Duodenal mucosa (tissue), 2 donors: ENCODE measurements at regions not wholly inside any gene's neighbourhood (a gene's known extent, or its start where the extent isn't known, plus 50 kb on each side); places are given as distances from the start of the nearest gene placed in this dataset.
"Not testable (repeated sequence)": the region's sequence is repeated elsewhere in the genome, so short reads cannot be mapped to it uniquely, and the experiment has no call there.

Source experiments
- H3K27ac ChIP-seq: one replicate; pipeline ENCODE4 v1.7.0; 2013; ENCODE audit warnings: low read depth, low read length
- H3K27me3 ChIP-seq, 2 donors: one replicate each; pipeline ENCODE4 v1.7.0; 2013; ENCODE audit warnings: low read length in 2 of 2, control low read depth in 1 of 2; ENCODE audit not compliant: insufficient read depth in 2 of 2, control insufficient read depth in 1 of 2
- H3K36me3 ChIP-seq, 2 donors: one replicate each; pipeline ENCODE4 v1.7.0; 2013; ENCODE audit warnings: low read length in 2 of 2, control low read depth in 1 of 2; ENCODE audit not compliant: insufficient read depth in 2 of 2, control insufficient read depth in 1 of 2
- H3K4me1 ChIP-seq, 2 donors: one replicate each; pipeline ENCODE4 v1.7.0; 2013; ENCODE audit warnings: low read length in 2 of 2, control low read depth in 1 of 2; ENCODE audit not compliant: insufficient read depth in 2 of 2, control insufficient read depth in 1 of 2
- H3K4me3 ChIP-seq, 2 donors: one replicate each; pipeline ENCODE4 v1.7.0; 2013; ENCODE audit warnings: low read length in 2 of 2, low read depth in 1 of 2
- H3K9ac ChIP-seq, 2 donors: one replicate each; pipeline ENCODE4 v1.7.0; 2013; ENCODE audit warnings: low read length in 2 of 2, low read depth in 1 of 2
- H3K9me3 ChIP-seq, 2 donors: one replicate each; pipeline ENCODE4 v1.7.0; 2013; ENCODE audit warnings: low read length in 2 of 2, control low read depth in 1 of 2; ENCODE audit not compliant: control insufficient read depth in 1 of 2

DNA sequence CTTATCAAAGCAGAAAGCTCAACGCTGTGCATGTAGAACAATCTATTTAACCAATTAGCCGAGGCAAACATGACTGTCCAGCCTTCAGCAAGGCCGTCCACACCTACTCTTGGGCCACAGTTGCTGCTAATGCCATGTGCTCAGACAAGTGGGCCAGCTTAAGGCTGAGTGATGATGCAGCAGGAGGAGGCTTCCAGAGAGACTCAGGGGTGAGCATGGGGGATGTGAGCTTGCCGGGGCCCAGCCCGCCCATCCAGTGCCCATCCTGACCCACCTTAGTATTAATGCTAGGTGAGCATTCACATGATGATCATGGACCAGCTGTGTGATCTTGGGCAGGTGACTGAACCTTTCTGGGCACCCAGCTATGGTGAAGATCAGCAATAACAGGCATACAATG is 150.1 kb downstream of the TPRA1 start:
- Histone ChIP-seq H3K36me3 (no peaks in the 10 kb centered on the region), H3K27me3 (no peaks in the 10 kb centered on the region), H3K4me1 (no peaks in the 10 kb centered on the region), H3K9ac (no peak overlapping the region), H3K4me3 (no peak overlapping the region), H3K27ac (no peak overlapping the region), H3K9me3 (no peaks in the 10 kb centered on the region)

DNA sequence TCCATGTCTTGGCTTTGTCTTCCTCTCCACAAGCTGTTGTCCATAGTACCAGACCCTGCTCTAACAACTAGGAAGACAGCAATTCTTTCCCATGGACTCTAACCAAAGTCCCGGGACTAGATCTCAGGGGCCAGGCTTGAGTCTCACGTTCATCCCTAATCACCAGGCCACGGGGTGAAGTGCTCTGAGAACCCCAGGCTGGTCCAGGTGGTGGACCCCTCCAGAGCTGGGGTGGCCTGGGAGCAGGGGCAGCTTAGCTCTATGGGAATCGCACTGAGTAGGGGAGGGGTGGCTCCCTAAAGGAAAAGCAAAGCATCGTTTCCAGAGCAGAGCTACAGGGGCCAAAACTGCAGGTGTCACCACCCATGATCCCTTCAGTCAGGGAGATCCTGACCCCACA is 150.9 kb downstream of the TPRA1 start:
- Histone ChIP-seq H3K27me3 (no peaks in the 10 kb centered on the region), H3K4me3 (no peak overlapping the region), H3K27ac (no peak overlapping the region), H3K9ac (no peak overlapping the region), H3K4me1 (no peaks in the 10 kb centered on the region), H3K36me3 (no peaks in the 10 kb centered on the region), H3K9me3 (no peaks in the 10 kb centered on the region)

DNA sequence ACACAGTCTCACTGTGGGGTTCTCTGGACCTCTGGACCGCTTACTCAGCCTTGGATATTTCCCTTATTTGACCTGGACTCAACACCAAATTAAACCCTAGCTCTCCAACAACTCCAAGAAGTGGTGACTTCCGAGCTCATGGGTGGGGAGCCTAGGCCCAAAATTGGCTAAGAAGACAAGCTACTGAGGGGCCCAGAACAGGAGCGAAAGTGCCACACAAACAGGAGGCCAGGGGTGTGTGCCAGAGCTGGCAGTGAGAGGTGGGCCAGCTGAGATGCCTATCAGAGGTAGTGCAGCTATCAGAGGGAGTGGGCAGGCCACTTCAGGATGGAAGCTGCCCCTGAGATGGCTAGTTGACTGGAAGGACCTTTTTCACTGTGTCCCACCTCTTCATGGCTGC is 151.1 kb upstream of the PRR20G start:
- Histone ChIP-seq H3K4me1 (no peaks in the 10 kb centered on the region), H3K9me3 (no peaks in the 10 kb centered on the region), H3K4me3 (no peak overlapping the region), H3K36me3 (no peaks in the 10 kb centered on the region), H3K27ac (no peak overlapping the region), H3K27me3 (no peaks in the 10 kb centered on the region), H3K9ac (no peak overlapping the region)

DNA sequence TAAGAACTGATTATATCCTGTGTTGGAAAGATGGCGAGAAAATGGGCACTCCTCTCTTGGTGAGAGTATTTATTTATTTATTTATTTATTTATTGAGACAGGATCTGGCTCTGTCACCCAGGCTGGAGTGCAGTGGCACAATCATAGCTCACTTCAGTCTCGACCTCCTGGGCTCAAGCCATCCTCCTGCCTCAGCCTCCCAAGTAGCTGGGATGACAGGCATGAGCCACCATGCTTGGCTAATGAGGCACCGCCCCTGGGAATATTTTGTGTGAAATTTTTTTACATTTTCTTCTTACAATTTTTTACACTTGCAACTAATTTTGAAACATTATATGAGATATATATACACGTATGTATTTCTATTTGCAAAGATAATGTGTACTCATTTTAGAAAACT is 150.5 kb upstream of the PRR20G start:
- Histone ChIP-seq H3K36me3 (no peaks in the 10 kb centered on the region), H3K27me3 (no peaks in the 10 kb centered on the region), H3K9ac (no peak overlapping the region), H3K27ac (no peak overlapping the region), H3K4me3 (no peak overlapping the region), H3K4me1 (no peaks in the 10 kb centered on the region), H3K9me3 (no peaks in the 10 kb centered on the region)

DNA sequence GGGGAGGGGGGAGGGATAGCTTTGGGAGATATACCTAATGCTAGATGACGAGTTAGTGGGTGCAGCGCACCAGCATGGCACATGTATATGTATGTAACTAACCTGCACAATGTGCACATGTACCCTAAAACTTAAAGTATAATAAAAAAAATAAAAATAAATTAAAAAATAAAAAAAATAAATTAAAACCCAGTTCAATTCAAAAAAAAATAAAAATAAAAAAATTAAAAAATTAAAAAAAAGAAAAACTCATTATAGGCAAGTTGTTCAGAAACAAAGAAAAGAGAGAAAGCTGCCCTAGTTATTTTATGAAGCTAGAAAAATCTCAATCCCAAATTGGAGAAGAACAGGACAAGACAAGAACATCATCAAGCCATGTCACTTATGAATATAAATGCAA is 147.5 kb upstream of the PRR20G start:
- not testable (repeated sequence) for H3K4me1 ChIP-seq, H3K36me3 ChIP-seq, H3K4me3 ChIP-seq, H3K9ac ChIP-seq, H3K27ac ChIP-seq, H3K9me3 ChIP-seq, H3K27me3 ChIP-seq

DNA sequence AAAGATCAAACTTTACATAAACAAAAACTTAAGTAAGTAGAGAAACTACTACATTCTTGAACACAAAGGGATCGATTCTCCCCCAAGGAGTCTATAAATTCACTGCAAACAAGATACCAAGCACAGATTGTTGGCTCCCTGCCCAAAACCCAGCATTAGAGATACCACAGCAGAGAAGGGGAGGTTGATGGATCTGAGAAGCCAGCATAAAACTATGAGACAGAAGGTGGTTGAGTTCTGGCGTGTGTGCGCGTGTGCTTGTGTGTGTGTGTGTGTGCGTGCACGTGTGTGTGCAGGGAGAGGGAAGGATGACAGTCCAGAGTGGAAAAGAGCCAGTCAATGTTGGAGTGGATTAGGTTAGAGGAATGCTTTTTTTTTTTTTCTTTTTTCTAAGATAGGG is 143.2 kb upstream of the PRR20G start:
- Histone ChIP-seq H3K27ac (no peak overlapping the region), H3K9ac (no peak overlapping the region), H3K4me3 (no peak overlapping the region), H3K36me3 (no peaks in the 10 kb centered on the region), H3K27me3 (peaks cover 9 to 20% of the 10 kb centered on the region in 2 donors), H3K4me1 (peaks cover 0 to 3% of the 10 kb centered on the region in 2 donors), H3K9me3 (no peaks in the 10 kb centered on the region)

DNA sequence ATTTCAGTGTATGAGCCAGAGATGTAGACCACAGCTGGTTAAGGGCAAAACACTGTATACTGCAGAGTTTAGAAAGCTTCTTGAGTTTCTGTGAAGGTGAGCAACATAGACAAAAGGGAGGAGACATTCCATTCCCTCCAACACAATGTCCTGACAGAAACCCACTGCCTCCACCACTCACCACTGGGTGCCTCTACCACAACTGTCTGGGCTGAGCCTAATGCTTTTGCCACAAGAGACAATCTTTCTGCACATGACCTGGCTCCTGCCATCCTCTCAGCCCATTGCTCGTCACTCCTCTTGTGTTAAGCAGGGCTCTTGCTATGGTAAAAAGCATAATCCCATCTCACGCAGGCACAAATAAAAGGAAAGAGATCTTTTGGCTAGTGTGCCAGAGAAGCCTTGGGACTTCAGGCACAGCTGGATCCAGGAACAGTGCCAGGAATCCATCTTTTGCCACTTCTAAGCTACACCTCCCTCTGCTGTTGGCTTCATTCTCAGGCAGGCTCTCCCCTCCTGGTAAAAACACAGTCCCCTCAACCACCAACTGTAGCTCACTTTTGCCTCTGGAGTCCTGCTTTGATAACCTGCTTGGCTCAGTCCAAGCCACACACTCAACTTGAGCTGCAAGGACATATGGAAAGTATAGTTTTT is 140.6 kb upstream of the PRR20G start:
- Histone ChIP-seq H3K36me3 (no peaks in the 10 kb centered on the region), H3K27ac (no peak overlapping the region), H3K9me3 (no peaks in the 10 kb centered on the region), H3K9ac (no peak overlapping the region), H3K4me3 (no peak overlapping the region), H3K27me3 (peaks cover 21 to 31% of the 10 kb centered on the region in 2 donors), H3K4me1 (peaks cover 0 to 3% of the 10 kb centered on the region in 2 donors)

DNA sequence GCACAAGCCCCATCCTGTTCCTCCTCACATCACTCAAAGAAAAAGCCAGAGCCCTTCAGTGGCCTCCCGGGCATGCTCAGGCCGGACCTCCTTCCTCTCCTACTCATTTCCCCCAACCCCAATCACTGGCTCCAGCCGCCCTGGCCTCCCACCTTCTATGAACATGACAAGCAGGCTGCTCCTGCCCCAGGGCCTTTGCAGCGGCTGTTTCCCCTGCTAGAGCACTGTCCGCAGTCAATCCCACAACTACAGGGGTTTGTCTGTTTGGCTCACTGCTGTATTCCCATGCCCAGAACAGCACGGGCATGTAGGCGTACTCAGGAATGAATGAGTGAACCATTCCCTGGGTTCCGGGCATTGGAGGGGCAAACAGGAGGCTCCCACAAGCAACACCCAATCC is 139.8 kb upstream of the PRR20G start:
- Histone ChIP-seq H3K36me3 (no peaks in the 10 kb centered on the region), H3K9ac (no peak overlapping the region), H3K4me1 (peaks cover 0 to 3% of the 10 kb centered on the region in 2 donors), H3K27ac (no peak overlapping the region), H3K9me3 (no peaks in the 10 kb centered on the region), H3K4me3 (no peak overlapping the region), H3K27me3 (peaks cover 21 to 31% of the 10 kb centered on the region in 2 donors)

DNA sequence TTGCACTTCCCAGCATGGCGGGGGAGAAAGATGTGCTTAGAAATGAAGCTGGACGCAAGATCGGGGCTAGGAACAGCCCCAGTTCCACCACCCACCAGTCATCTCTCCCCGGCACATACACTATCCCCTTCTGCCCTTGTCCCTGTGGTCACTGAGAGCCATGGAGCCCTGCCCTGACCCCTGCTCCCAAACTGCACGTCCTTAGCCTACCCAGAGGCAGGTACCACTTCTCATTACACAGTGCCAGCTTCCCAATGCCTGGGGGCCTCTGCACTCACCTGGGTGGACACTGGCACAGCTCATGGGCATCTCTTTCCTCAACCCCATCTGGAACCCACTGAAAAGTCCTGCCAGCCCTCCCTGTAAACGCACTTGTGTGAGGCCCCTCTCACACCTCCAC is 139.3 kb upstream of the PRR20G start:
- H3K9me3 ChIP-seq = no peaks in the 10 kb centered on the region

DNA sequence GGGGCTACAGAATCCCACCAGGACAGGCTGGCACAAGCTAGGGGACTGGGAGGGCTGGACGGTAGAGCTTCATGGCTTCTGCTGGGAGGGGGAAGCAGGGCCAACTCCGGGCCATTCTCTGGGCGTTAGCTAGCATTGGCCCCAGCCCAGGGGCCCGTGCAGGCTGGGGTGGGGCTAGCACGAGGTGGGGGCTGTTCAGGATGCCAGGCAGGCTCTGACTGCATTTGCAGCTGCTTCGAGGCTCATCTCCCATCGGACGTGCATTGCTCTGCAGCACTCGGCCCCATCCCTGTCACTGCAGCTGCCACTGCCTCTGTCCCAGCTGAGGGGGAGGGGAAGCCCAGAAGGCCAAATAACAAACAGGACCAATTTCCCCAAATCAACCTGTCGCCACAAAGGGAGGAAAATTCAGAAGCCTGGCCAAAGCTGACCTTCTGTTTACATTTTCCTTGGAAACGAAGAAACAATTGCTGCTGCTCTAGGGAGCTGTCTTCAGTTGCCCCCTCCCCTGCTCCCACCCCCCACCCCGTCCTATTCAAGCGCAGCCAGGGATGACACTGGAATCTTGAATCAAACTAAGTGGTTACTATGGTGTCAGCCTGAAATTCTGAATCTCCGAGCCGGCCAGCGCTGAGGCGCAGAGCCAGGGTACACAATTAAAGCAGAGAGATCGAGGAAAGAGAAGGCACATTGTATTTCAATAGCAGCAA is 138.8 kb upstream of the PRR20G start:
- H3K4me3 ChIP-seq = no peak overlapping the region
- H3K9ac ChIP-seq = no peak overlapping the region
- H3K36me3 ChIP-seq = no peaks in the 10 kb centered on the region
- peaks cover 0 to 3% of the 10 kb centered on the region in 2 donors for H3K4me1 ChIP-seq
- H3K9me3 ChIP-seq = no peaks in the 10 kb centered on the region
- H3K27ac ChIP-seq = no peak overlapping the region
- H3K27me3 ChIP-seq = peaks cover 23 to 35% of the 10 kb centered on the region in 2 donors

More for the DNA sequence above, 139.3 kb upstream of the PRR20G start:
- Histone ChIP-seq H3K9ac (no peak overlapping the region), H3K36me3 (no peaks in the 10 kb centered on the region), H3K4me1 (peaks cover 0 to 3% of the 10 kb centered on the region in 2 donors), H3K27me3 (peaks cover 21 to 33% of the 10 kb centered on the region in 2 donors), H3K27ac (no peak overlapping the region), H3K4me3 (no peak overlapping the region)
